GM18909 (cell line): ENCODE measurements at regions not wholly inside any gene's neighbourhood (a gene's known extent, or its start where the extent isn't known, plus 50 kb on each side); places are given as distances from the start of the nearest gene placed in this dataset.

Source experiments
- ATAC-seq: cut with Tn5 transposase; IDR thresholded peaks from one replicate; pipeline ENCODE4 v1.9.1; 2021; ENCODE audit warnings: mild to moderate bottlenecking; ENCODE audit not compliant: unreplicated experiment, poor library complexity

DNA sequence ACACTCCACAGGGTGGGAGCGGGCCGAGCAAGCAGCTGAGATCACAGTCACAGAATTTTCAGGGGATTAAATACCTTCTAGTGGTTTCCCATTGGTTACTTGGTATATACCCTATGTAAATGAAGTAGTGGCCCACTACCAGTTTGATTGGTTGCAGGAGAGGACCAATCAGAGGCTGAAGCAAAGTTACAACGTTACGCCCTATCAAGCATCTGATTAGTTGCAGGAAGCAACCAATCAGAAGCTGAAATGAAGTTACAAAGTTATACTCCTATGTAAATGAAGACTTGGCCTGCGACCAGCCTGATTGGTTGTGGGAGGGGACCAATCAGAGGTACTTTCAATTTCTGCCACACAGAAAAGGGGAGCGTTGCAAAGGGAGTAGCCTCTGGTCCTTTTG is 474.0 kb downstream of the COG6 start:
- no peak for ATAC-seq

DNA sequence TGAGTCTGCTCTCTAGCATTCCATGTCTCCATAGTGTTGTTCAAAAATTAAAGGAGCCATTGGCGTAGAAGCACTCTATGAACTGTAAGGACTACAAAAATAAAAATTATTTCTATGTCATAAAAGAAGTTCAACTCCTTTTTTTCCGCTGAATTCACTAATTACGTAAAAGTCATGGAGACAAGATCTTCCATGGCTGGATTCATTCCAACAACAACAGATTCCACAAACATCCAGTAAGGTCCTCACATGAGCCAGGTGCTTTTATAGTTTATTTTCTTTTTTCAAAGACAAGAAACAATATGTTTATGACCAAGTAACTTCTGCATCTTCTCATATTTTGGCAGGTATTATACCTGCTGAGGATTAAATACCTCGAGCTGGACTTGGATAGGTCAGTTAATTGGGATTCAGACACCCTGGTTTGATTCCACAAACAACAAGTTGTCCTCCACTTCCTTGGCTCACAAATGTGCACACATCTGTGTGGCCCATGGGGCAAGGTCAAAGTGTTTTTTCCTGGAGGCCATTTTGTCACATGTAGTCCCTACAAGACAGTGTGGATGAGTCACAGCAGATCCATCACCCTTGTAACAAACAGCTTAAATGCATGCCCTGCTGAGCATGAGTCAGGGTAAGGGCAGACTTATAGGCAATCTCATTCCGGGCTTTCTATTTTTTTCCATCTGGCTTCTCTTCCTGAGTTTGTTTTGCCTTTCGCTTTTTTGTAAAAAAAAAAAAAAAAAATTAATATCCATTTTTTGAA is 475.6 kb downstream of the COG6 start:
- ATAC-seq = no peak

DNA sequence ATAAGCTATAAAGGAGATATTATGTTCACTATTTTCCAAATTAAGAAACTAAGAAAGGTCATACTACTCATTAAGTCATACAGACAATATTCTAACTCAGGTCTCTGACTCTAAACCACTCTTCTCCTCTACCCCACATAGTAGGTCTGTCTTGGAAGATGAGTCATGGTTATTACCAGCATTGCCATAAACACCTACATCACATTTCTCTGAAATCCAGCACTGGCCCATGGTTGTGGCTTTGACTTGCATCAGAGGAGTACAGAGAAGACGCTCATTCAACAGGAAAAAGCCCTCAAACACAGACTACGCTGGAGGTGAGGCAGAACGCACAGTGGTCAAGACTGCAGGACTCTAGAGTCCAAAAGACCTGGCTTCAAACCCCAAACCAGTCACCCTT is 476.8 kb downstream of the COG6 start:
- ATAC-seq = no peak

DNA sequence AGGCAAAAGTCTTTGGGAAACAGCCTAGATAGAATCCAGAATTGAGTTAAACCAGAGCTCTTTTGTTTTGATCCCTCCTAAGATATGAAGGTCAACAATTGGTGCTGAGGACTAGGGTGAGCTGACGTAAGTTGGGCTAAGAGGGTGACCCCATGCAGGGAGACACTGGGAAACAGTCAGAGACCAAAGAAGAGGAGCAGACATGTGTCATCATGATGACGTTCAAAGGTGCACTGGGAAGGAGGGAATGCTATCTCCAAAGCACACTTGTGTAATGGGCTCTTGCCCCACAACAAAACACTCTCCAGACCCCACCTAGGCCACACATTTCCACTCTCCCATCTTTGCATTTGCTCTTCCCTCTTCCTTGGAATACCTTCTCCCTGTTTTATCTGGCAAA is 481.4 kb downstream of the COG6 start:
- no peak for ATAC-seq

DNA sequence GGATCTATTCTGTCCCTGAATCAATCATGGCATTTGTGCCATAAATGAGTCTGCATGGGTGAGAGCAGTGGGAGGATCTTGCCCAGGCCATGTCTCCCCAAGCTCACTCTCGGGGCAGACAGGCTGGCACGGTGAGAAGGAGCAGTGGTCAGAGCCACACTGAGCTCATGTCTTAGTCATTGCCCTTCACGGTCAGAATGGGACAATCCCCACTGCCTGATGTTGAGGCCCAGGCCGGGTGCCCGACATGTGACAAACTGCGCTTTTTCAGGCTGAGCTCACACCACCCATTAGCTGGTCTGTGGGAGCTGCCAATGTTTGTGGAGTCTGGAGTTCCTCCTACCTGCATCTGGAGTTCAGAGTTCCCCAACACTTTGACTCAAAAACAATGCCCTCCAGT is 481.9 kb downstream of the COG6 start:
- no peak for ATAC-seq

DNA sequence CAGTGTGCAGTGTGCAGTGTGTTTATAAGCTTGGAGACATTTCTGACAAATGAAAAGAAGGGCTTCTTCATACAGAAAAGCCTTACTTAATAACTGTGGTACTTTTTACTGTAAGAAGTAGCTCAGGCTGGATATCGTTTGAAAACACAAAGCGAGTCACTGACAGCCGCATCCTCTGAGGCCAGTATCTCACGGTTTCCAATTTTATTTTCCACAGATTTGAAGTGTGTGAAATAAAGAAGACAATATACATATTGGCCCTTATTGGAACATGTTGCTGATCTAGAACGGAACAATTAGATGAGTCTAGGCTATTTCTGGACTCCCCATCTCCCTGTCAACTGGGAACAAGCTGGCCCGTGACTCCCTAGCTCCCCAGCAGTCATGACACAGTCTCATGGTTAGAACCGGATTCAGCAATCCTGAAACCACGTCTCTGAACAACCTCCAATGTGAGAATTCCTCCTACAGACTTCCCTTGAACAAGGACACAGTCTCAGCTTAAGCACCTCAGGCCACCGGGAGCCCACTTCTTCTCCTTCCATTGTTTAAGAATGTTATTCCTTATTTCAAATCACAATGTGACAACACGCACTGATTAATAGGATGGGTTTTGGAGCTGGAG is 484.5 kb downstream of the COG6 start:
- no peak for ATAC-seq

DNA sequence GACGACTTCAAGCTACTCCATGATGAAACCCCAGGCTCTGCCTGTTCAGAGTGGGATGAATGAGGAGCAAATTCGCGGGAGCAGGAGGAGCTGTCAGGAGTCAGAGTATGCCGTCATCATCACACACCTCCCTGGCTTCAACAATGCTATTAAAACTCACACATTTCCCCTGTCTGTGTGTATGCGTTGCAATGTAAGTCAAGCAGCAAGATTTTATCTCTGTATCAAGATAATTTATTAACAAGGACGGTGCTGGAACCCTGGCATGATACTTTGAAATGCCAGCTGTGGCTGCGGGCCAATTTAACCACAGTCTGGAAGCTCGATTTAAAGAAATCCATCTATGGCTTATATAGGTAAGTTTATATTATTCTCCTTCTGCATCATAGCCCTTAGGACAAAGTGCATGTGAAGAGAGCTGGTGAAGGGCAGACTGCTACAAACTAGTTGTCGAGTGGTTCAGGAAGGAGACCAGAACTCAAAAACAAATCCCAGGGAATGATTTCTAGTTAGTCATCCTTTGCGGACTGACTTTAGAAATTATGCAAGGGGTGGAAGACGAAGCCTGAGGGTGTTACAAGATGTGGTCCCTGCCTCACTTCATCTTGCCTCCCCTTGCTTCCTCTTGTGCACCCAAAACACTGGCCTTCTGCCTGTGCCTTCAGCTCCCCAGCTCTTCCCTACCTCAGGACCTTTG is 486.5 kb downstream of the COG6 start:
- no peak for ATAC-seq

DNA sequence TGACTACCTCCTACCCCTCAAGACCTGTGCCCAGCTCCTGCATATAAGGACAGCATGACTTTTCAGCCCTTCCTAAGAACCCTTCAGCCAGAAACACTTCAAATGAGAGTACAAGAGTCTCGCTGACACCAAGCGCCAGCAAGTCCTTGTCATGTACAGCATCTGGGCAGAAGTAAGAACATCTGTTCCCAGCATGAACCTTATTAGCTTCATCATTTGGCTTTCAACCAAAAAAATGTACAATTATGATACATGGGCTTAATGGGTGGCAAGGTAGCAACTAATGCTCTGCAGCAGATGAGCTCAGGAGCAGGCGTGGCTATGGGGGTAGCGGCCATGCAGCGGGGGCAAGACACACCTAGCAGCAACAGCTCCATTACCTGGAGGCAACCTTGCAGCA is 487.6 kb downstream of the COG6 start:
- no peak for ATAC-seq

DNA sequence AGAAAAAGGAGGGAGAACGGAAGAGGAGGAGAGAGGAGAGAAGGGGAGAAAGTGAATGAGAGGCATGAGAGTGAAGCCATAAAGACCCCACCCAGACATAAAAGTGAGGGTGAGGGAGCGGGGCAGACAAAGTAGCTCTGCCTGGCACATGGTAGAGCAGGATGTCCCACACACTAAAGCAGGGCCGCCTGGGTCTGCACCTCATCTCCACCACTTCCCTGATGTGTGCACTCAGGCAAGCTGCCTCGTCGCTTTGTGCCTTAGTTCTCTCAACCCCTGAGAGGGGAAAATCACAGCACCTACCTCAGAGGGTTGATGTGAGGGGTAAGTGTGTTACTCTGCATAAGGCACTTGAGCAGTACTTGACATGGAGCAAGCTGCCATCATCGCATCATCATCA is 488.1 kb downstream of the COG6 start:
- no peak for ATAC-seq

DNA sequence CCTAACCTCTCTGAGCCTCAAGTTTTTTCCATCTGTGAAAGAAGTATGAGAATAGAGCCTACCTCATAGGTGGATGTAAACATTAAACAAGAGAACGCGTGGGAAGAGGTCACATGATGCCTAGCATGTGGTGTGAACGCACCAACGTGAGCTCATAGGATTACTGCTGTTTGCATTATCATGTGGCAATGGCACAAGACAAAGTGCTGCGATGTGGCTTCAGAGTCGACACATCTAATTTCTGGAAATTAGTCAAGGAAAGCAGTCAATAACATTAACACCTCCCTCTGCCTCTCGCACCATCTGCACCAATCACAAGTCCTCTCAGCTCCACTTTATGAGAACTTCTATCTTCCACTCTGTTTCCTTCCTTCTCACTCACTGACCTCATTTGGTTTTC is 489.7 kb downstream of the COG6 start:
- ATAC-seq = no peak

DNA sequence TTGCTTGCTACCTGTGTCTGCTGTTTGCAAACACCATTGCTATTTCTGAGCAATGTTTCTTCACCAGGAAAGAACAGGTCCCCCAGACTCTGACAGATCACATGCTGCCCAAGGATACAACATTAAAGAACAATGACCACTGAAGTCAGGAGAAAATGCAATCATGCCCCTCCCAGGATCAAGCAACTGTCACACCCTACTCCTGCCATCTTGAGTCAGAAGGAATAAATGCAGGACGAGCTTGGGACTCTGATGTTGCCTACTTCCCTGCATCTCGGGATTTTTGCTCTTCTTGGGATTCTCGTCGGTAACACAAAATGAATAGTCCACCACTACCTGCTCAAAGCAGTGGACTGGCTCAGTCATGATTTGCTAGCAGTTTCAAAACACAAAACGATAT is 490.6 kb downstream of the COG6 start:
- no peak for ATAC-seq

DNA sequence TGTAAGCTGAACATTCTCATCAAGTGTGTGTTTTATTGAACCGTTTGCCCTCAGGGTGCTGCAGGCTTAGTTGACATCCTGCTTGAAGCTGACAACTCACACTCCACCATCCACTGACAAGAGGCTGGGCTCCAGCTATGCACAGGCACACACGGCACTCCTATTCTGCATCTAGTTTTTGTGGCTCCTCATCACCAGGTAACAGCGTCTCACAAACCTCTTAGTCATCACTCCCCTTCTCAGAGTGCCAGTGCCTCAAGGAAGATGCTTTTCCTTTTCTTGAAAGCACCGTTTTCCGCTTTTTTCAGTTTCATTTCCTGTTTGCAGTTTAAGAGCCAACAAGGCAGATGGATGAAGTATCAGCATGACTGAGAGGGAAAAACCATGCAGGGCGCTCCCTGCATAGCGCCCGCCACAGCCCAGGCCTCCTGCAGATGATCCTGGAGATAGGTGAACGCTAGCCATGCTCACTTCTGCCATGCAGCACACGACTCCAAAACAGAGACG is 491.2 kb downstream of the COG6 start:
- no peak for ATAC-seq

DNA sequence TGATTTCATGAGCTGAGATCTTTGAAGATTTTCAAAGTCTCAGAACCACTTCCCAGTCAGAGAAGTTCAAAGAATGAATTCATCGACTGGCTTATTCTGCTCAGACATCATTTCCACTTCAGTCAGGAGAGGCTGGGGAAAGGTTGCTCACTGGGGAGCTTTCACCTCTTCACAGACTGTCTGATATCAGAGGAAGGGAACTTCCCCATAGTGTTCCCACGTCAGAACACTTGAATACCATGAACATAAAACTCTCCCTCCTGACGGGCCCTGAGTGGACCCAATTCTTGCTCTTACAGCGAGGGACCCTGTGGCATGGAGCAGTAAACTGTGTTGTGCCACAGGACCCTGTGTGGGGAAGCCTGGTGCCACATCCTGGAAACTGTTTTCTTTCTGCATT is 492.6 kb downstream of the COG6 start:
- no peak for ATAC-seq

DNA sequence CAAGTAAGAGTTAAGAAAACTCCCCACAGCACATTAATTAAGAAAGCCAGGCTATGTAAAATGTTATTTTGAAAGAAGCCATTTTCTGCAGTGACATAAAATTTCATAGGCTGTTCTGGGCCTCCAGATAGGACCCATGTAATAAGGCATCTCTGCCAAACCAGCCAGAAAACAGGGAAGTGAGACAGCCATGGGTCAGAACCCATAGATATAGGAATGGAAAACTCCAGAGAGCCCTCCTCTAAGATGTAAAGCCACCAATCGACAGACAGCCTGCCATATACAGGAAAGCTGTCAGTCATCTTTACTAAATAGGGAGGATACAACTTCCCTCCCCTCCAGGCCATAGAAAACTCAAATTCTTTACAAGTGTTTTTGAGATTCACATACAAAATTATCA is 493.3 kb downstream of the COG6 start:
- ATAC-seq = no peak

DNA sequence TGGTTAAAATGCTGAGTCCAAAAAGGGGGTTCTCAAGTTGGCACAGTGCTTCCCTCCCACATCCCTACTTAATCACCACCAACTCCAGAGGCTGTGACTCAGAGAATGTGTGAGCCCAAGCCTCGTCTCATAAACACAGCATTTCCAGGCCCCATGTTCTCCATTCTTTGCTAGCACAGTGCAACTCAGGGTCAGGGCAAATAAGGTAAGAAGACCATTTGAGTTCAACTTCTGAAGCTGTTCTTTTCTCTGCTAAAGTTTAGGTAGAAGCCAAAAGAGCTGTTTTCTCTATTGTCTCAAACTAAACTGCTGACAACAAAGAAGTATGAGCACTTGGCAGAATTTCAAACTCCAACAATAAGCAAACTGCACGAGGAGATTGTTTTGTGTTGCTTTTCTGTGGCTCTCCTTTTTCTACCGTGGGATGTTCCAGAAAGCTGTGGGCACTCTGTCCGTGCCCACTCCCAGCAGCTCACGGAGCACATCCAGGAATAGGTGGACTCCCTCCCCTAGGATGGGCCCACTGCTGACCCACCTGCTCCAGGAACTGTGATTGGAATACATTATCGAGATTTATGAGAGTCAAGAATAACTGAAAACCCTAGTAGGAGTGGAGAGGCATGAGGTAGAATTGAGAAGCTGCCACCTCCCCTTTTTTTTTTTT is 494.3 kb downstream of the COG6 start:
- ATAC-seq = no peak

DNA sequence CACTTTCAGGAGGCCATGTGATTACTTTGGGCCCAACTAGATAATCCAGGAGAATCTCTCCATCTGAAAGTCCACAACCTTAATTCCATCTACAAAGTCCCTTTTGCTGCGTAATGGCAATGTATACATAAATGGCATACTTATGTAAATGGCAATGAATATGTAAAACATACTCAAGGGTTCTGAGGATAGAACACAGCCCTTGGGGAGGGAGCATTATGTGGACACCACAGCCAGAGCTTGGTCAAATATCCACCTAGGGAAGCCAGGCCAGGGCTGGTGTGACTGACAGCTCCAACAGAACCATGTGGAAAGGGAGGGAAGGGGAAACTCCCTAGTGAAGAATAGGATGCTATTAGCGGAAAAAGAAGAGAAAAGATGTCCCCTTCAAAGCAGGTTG is 496.2 kb downstream of the COG6 start:
- no peak for ATAC-seq

DNA sequence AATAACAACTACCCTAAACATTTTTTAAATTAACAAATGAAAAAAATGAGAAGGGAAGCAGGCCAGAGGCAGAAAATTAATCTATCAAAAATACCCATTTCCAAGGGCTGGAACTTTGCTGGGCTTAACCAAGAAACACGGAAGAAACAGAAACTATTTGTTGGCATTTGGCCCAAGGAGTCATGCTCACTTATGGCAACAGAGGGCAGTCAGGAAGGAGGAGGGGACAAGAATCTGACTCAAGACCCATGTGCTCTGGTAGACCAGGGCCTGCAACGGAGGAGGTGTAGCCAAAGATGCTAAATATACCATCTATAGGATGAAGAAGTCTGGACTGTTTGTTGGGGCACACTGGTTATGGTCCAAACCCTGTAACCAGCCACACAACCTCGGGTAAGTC is 496.7 kb downstream of the COG6 start:
- ATAC-seq = no peak

DNA sequence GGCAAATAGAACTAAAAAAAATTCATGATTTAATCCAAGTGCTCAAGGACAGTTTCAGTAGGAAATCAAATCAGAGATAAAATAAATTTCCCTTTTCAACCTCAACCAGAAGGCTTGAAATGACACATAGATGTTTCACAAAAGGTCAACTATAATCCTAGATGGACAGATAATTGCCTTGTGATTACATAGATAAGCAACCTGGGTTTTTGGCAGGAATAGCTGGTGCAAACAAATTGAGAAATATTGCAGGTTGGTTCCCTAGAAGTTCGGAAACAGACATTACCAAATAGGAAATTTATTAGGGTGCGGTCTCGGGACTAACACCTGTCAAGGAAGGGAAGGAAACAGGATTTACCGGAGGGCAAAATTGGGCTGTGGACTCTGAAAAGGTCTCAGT is 497.5 kb downstream of the COG6 start:
- ATAC-seq = no peak

DNA sequence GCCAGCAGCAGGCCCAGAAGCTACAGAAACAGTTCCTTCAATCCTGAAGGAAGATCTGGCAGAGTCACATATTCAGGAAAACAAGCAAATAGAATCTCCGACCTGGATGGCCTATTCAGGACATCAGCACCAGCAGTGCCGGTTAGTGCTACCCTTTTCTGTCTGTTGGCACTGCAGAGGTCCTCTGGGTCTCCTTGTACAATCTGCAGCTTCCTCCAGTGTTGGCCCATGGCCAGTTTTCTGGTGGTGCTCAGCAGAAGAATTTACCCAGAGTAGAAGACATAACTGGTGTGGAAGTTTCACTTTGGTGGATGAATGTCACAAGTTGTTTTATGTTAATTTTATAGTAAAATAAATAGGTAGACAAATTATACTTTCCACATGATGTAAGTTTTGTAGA is 498.1 kb downstream of the COG6 start:
- no peak for ATAC-seq

DNA sequence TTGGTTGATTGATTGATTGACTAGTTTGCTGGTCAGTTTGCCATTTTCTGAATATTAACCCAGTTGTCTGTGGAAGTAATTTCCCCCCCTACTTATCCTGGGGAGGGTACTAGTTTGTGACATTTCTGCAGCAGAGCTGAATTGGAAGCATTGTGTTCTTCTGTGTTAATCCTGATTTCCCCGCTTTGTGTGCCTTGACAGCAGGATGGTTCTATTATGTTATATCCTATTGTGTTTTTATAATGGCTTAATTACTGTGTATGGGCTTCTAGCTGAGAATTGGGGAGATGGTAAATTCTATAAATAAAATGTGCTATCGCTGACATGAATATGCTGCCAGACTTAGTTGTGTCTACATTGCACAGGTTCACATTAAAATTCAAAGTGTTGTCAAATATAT is 499.7 kb downstream of the COG6 start:
- ATAC-seq = no peak

DNA sequence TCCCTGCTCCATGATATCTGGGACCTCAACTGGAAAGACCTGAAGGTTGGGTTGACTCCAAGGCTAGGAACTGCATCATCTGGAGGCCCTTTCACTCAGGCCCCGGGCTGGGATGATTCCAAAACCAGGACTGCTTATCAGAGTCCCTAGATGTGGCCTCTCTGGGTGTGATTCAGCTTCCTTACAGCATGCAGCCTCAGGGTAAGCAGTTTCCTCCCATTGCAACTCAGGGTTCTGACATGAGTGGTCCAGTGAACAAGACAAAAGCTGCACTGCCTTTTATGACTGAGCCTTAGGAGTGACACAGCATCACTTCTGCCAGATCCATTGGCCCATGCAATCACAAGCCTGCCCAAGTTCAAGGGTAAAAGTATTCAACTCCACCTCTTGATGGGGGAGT is 502.8 kb downstream of the COG6 start:
- no peak for ATAC-seq
